ENCODE measurements at regions not wholly inside any gene's neighbourhood (a gene's known extent, or its start where the extent isn't known, plus 50 kb on each side); places are given as distances from the start of the nearest gene placed in this dataset.

DNA sequence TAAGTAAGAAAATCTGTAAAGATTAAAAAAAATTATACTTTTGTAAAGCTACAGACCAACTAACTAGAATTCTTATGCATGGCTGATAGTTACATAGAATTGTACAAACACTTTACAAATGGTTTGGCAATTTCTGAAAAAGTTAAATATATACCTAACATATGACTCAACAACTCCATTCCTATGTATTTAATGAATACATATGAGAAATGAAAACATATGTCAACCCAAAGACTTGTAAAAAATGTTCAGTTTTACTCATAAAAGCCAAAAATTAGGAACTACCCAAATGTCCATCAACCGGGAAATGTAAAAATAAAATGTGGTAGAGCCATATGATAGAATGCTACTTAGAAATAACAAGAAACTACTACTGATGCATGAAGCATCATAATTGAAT, 152.6 kb upstream of the NRG3 start:
- no peak overlapping the region for H3K4me3 ChIP-seq (ENCODE audit: low read depth in 2 of 2, low read length in 1 of 2)
- no peak overlapping the region for H3K27ac ChIP-seq (ENCODE audit: low read depth in 2 of 2, low read length in 1 of 2)
- TF ChIP-seq JUND (IDR thresholded peaks at IDR 0.05) (no peak), SIN3A (IDR thresholded peaks at IDR 0.05; ENCODE audit: borderline replicate concordance, low read depth, low read length) (no peak), ELF1 (IDR thresholded peaks at IDR 0.05) (no peak), MXI1 (IDR thresholded peaks at IDR 0.05; ENCODE audit: low read depth, low read length) (no peak), POLR2AphosphoS5 (IDR thresholded peaks at IDR 0.05; ENCODE audit: low read depth, low read length) (no peak), FOXJ3 (CRISPR knock-in tag; IDR thresholded peaks at IDR 0.05) (no peak), MEF2A (IDR thresholded peaks at IDR 0.05; ENCODE audit: borderline replicate concordance, low read depth) (no peak), TAF1 (IDR thresholded peaks at IDR 0.05; ENCODE audit: borderline replicate concordance, low read depth, low read length) (no peak), SMC3 (IDR thresholded peaks at IDR 0.05; ENCODE audit: low read depth, low read length) (no peak), GATA2 (CRISPR knock-in tag; IDR thresholded peaks at IDR 0.05) (no peak), FOXM1 (IDR thresholded peaks at IDR 0.05; ENCODE audit: low read depth) (no peak), YY1 (IDR thresholded peaks at IDR 0.05; ENCODE audit: low read depth) (no peak), RFX5 (IDR thresholded peaks at IDR 0.05; ENCODE audit: low read length) (no peak), CHD2 (IDR thresholded peaks at IDR 0.05; ENCODE audit: low read length, partially characterized antibody) (no peak), TCF12 (IDR thresholded peaks at IDR 0.05) (no peak), EZH2phosphoT487 (IDR thresholded peaks at IDR 0.05; ENCODE audit: borderline replicate concordance, low read depth) (no peak), EP300 (IDR thresholded peaks at IDR 0.05; ENCODE audit: borderline replicate concordance in 1 of 2, low read depth in 1 of 2, low read length in 1 of 2) (no peak)
- TF ChIP-seq, protein P1, sequence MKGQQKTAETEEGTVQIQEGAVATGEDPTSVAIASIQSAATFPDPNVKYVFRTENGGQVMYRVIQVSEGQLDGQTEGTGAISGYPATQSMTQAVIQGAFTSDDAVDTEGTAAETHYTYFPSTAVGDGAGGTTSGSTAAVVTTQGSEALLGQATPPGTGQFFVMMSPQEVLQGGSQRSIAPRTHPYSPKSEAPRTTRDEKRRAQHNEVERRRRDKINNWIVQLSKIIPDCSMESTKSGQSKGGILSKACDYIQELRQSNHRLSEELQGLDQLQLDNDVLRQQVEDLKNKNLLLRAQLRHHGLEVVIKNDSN (IDR thresholded peaks at IDR 0.05; ENCODE audit: borderline replicate concordance, low read depth), result no peak
- TF ChIP-seq, protein P2, sequence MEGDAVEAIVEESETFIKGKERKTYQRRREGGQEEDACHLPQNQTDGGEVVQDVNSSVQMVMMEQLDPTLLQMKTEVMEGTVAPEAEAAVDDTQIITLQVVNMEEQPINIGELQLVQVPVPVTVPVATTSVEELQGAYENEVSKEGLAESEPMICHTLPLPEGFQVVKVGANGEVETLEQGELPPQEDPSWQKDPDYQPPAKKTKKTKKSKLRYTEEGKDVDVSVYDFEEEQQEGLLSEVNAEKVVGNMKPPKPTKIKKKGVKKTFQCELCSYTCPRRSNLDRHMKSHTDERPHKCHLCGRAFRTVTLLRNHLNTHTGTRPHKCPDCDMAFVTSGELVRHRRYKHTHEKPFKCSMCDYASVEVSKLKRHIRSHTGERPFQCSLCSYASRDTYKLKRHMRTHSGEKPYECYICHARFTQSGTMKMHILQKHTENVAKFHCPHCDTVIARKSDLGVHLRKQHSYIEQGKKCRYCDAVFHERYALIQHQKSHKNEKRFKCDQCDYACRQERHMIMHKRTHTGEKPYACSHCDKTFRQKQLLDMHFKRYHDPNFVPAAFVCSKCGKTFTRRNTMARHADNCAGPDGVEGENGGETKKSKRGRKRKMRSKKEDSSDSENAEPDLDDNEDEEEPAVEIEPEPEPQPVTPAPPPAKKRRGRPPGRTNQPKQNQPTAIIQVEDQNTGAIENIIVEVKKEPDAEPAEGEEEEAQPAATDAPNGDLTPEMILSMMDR (IDR thresholded peaks at IDR 0.05), result no peak
- TF ChIP-seq, protein P3, sequence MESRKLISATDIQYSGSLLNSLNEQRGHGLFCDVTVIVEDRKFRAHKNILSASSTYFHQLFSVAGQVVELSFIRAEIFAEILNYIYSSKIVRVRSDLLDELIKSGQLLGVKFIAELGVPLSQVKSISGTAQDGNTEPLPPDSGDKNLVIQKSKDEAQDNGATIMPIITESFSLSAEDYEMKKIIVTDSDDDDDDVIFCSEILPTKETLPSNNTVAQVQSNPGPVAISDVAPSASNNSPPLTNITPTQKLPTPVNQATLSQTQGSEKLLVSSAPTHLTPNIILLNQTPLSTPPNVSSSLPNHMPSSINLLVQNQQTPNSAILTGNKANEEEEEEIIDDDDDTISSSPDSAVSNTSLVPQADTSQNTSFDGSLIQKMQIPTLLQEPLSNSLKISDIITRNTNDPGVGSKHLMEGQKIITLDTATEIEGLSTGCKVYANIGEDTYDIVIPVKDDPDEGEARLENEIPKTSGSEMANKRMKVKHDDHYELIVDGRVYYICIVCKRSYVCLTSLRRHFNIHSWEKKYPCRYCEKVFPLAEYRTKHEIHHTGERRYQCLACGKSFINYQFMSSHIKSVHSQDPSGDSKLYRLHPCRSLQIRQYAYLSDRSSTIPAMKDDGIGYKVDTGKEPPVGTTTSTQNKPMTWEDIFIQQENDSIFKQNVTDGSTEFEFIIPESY (IDR thresholded peaks at IDR 0.05; ENCODE audit: borderline replicate concordance, low read depth), result no peak
- H3K79me2 ChIP-seq (ENCODE audit: insufficient read depth), result no peaks in the 10 kb centered on the region
- DNase-seq, result no peak
- 13% methylated on average over 1 of the region's 1 CpG for WGBS (ENCODE audit: low lambda C conversion rate)
- 0 out of 2 replicates have a peak, but pooled peaks cover 3% of the 10 kb centered on the region for H3K9me2 ChIP-seq
- no peaks in the 10 kb centered on the region for H4K20me1 ChIP-seq (ENCODE audit: insufficient read depth)
- no peak overlapping the region for H3K4me2 ChIP-seq
- CTCF ChIA-PET, result no interaction called here
- POLR2A ChIA-PET, result no interaction called here
- H3K9me3 ChIP-seq, result no peaks in the 10 kb centered on the region
- no peaks in the 10 kb centered on the region for H3K27me3 ChIP-seq (ENCODE audit: insufficient read depth)
- no peaks in the 10 kb centered on the region for H3K36me3 ChIP-seq (replicated peaks in 1 of 2; ENCODE audit: control insufficient read depth in 1 of 2, insufficient read depth in 2 of 2, low read length in 1 of 2)
- H3K9ac ChIP-seq, result no peak overlapping the region
- H3F3A ChIP-seq (replicated peaks; ENCODE audit: insufficient read depth), result no peaks in the 10 kb centered on the region
- H2AFZ ChIP-seq (ENCODE audit: low read depth), result no peak overlapping the region
- no peaks in the 10 kb centered on the region for H3K4me1 ChIP-seq (ENCODE audit: control insufficient read depth in 1 of 2, insufficient read depth in 2 of 2, low read depth in 1 of 2, low read length in 1 of 2)
